GM04504 (cell line): ENCODE measurements at regions not wholly inside any gene's neighbourhood (a gene's known extent, or its start where the extent isn't known, plus 50 kb on each side); places are given as distances from the start of the nearest gene placed in this dataset.
A peak's percentile ranks its signal among the peaks of the same experiment; 100 is the strongest.

ENCODE experiments used
- DNase-seq: peaks from one replicate; pipeline ENCODE4 v3.0.0-alpha.2; 2012; ENCODE audit warnings: low read depth

DNA sequence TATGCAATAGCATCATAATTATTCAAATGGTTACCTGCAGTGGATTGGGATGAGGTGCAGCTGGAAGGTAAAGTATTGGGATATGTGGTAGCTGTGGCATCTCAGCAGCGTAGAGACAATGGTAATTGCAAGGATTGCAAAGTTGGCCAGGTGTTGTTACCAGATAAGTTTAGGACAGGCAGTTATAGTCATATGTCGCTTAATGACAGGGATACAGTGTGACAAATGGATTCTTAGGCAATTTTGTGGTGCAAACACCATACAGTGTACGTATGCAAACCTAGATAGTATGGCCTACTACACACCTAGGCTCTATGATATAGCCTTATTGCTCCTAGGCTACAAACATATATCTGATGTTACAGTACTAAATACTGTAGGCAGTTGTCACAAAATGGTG, 163.5 kb upstream of the LYZL2 start:
- DNase-seq, result no peak

DNA sequence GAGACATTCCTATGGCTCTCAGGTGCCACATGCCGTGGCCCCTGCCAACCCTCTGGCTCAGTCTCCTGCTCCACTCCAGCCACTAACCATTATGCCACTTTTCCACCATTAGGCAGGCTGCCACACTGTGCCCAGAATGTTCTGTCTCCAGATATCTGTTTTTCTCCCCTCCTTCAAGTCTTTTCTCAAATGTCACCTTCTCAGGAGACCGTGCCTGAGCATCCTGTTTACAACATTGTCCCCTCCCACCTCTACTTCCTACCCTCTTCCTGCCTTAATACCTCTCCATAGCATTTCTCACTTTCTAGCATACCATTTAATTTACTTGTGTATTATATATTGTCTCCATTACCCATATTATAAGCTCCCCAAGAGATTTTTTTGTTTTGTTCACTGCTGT, 162.5 kb upstream of the LYZL2 start:
- DNase-seq, result no peak

GRCh38 chr10:30791197-30791611, 161.7 kb upstream of the LYZL2 start:
- no peak for DNase-seq

GRCh38 chr10:30789806-30790205, 160.3 kb upstream of the LYZL2 start:
- DNase-seq, result no peak

DNA sequence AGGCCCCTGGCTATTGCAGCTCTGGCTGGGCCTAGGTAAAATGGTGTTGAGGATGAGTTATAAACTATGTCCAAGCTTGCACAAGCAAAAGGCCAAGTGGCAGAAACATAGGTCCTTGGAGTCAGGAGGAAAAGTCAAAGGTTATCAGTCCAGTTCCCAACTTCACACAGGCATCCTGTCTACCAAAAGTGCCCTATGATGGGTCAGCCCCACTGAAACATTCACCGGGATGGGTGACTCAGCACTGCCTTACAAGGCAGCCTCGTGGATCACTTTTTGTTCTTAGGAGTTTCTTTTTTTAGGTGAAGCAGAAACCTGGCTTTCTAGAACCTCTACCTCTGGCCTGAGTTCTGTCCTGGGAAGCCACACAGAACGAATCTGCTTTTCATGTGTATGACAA, 158.8 kb upstream of the LYZL2 start:
- no peak for DNase-seq

DNA sequence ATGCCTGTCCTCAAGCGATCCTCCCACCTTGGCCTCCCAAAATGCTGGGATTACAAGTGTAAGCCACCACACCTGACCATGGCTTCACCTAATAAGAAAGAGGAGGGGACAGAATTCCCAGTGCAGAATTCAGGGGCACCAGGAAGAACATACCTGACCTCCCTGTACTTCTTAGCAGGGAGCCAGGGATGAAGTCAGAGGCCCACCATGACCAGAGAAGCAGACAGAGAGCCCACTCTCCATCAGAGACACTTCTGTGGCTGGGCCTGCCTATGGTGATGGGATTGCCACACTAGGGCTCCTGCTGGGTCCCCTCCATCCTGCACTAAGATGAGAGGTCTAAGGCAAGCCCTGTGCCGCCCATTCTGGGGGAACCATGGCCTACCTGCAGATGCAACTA, 157.4 kb upstream of the LYZL2 start:
- no peak for DNase-seq

DNA sequence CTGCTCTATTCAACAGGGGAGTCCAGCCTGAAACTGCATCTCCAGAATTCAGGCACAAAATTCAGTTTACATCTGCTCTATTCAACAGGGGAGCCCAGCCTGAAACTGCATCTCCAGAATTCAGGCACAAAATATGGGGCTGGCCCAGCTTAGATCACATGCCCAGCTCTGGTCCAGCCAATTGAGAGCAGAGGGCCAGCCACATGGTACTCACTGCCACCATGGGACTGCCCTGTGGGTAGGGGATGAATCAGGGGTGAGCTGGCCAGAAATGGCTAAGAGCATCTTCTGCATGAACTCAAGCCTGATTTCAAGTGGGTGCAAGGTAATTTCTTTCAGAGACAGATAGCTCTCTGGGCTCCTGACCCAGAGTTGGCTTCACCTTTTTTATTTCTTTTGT, 156.6 kb upstream of the LYZL2 start:
- peak; percentile 10 for DNase-seq

DNA sequence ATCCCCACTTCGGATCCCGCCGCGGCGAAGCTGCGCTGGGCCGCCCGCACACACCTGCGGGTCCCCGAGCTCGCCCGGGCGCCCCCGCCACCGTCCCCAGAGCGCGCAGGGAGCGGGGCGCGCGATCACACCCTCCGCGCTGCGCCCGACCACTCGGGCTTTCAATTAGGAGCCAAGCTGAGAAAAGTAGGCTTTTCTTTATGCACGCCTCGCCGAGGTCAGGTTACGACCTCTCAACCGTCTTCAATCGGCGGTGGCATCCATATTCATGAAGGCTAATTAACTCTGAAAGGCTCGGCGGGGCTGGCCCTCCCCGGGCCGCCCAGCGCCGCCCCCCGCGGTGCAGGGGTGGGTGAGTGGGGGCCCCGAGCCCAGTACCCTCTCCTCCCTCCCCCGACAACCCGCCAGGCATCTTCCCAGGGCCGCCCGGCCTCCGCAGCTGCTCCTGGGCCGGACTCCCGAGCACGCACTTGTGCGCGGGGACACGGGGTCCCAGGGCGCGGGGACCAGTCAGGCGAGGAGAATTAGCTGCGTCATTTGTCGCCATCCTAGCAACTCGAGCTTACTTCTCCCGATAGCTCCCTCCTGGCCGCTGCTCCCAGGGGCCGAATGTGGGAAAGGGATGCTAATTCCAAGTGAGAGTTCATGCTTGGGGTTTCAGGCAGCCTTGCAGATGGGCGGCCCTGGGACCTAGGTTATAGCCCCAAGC, 155.5 kb upstream of the LYZL2 start:
- peak; percentile 38 for DNase-seq

DNA sequence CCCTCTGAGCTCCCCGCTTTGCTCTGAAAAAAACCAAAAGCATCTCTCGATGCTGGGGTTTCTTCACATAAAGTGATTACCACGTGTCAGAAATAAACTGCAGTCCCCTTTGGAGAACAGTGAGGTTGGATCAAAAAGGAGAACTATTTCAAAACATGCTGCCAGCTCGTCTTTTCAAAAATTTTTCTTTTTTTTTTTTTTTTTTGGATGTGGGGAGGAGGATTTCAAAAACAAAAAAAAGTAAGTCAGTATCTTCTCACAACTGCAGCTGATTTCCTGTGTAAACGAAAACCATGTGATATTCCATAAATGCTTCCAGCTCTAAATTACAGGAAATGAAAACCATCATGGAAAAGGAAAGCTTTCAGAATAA, 155.0 kb upstream of the LYZL2 start:
- DNase-seq, result peak; percentile 35

DNA sequence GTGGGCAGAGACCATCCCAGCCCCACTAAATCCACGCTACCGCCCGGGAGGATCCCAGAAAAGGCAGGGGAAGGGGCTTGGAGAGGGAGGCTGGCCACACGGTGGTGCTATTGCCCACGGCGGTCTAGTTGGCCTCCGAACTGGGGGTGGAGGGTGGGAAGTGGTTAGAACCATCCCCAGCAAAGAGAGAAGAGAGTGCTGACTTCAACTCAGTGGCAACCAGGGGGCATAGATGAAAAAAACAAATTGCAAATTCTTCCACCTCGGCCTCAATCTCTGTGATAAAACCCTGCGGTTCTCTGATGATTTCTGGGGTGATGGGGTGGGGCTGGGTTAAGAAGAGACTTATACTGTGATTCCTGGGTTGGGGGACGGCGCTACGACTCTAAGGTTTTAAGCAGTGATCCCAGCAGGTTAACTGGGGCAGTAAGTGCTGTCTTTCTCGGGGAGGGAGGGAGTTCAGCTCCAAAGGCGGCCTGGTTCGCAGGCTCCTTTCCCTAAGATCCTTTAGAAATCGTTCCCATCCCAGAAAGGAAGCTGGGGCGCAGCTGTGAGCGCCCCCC, 154.5 kb upstream of the LYZL2 start:
- peak; percentile 70 for DNase-seq

DNA sequence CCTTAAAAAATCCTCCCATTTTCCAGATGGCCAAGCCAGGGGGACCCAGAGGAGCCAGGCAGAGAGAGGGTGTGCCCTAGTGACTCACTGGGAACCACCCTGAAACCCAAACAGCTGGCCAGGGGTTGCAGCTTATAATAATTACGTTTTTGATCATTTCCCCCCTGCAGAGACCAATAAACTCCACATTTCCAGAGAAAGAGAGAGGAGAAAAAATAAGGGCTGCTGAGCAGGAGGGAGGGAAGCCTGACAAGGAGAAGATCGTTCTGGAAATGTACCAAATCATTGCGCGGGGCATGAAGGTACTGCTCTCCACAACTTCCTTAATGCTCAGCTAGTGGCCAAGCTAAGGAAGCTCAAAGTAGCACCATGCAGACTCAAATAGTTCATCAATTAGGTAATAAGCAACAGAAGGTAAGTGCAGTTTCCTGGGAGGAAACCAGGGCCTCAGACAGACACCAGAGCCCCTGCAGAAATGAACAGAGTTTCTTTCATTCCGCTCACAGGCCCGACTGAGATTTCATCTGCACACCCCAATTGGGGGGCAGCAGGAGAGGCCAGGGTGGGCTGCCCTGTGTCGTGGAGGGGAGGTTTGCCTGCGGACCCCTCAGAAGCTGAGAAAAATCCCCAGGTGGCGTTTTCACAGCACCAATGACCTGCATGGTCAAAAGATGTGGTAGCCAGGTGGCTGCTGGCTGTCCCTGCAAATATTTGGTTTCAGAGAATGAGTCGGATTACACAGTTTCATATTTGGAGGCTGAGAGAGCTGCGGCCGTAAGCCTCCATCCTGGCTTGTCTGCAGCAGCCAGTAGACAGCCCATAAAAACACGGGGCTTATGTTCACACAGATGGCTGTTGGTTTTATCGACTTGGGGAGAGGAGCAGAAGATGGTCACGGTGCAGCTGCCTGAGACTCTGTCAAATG, 153.2 kb upstream of the LYZL2 start:
- DNase-seq, result peak; percentile 51

GRCh38 chr10:30782157-30782536, 152.6 kb upstream of the LYZL2 start:
- no peak for DNase-seq

- no peak for DNase-seq
These were observed 152.1 kb upstream of the LYZL2 start for GRCh38 chr10:30781670-30782121.

- DNase-seq, result no peak
These were observed 149.2 kb upstream of the LYZL2 start for GRCh38 chr10:30778769-30779168.

- peak; percentile 69 for DNase-seq
These were observed 146.4 kb upstream of the LYZL2 start for GRCh38 chr10:30775779-30776591.

DNA sequence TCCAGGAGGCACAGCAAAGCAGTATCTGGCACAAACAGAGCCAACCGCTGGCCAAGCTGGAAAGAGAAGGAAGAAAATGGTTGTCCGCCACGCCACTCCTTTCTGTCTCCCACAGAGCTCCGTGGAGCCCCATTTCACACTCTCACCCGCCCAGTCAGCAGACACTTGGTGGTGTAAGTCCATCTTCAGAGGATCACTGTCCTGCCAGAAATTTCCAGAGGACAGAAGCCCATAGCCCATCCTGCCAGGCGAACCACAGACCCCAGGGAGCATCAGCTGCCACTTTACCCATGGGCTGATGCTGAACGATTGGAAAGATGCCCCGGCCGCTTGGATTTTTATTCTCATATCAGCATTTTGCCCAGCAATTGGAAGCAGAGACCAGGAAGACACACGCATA, 144.7 kb upstream of the LYZL2 start:
- no peak for DNase-seq

GRCh38 chr10:30773501-30773900, 143.9 kb upstream of the LYZL2 start:
- DNase-seq, result no peak

- DNase-seq, result no peak
These were observed 141.3 kb upstream of the LYZL2 start for GRCh38 chr10:30770816-30771215.

GRCh38 chr10:30770229-30770628, 140.7 kb upstream of the LYZL2 start:
- DNase-seq, result no peak

GRCh38 chr10:30769361-30769760, 139.8 kb upstream of the LYZL2 start:
- no peak for DNase-seq

DNA sequence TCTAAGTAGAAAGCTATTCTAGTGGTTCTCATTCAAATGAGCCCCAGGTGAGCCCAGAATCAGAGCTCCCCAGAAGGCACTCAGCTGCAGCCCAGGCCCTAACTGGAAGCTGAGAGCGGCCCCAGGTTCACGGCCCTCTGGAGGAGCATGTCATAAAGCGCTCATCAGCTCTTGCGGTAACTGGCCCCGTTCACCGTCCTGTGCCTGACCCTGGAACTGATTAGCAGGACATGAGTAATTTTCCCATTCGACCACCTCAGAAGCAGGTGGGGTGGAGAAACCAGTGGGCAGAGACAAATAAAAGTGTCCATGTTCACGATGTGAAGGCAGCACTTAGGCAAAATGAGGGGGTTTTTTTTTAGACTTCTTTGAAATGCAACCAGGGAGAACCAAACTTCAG, 136.1 kb upstream of the LYZL2 start:
- DNase-seq, result no peak

DNA sequence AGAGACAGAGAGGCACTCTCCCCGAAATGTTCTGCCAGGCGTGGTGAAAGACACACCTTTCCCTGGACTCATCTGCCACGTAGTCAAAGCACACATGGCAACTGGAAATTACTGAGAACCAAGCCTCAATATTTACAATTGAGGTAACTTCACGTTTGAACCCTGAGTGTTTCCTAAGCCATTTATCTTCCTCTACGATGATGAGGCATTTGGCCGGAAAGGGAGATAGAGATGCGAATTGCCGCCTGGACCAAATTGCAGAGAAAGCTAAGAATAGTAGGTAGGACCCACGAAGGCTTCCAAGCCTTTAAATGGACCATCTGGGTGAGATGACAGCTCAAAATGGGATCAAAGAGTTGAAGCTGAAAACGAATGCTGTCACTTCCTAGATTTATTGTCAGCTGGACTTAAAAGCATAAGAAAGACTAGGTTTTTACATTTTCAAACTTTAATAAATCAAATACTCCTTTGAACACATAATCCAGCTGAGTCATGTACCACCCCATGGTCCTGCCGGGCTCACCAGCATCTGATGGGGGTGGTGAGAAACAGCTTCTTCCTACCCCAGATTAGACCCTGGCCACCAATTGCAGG, 135.6 kb upstream of the LYZL2 start:
- DNase-seq, result no peak
